HL-60 (cell line): ENCODE measurements at regions not wholly inside any gene's neighbourhood (a gene's known extent, or its start where the extent isn't known, plus 50 kb on each side); places are given as distances from the start of the nearest gene placed in this dataset.

Experiments used
- GABPA ChIP-seq: IDR thresholded peaks from 2 replicates; pipeline ENCODE4 v1.6.1; 2012; ENCODE audit warnings: low read depth
- POLR2AphosphoS5 ChIP-seq: IDR thresholded peaks from 2 replicates; pipeline ENCODE4 v1.6.1; 2012; ENCODE audit warnings: low read depth
- TF ChIP-seq, protein P1 (sequence below): IDR thresholded peaks from one replicate; pipeline ENCODE4 v1.5.1; 2011; ENCODE audit warnings: low read length, control low read depth, inconsistent platforms; ENCODE audit not compliant: insufficient read depth
- TF ChIP-seq, protein P2 (sequence below): IDR thresholded peaks from 2 replicates; pipeline ENCODE4 v1.6.1; 2012; ENCODE audit warnings: low read depth; ENCODE audit not compliant: insufficient replicate concordance

DNA sequence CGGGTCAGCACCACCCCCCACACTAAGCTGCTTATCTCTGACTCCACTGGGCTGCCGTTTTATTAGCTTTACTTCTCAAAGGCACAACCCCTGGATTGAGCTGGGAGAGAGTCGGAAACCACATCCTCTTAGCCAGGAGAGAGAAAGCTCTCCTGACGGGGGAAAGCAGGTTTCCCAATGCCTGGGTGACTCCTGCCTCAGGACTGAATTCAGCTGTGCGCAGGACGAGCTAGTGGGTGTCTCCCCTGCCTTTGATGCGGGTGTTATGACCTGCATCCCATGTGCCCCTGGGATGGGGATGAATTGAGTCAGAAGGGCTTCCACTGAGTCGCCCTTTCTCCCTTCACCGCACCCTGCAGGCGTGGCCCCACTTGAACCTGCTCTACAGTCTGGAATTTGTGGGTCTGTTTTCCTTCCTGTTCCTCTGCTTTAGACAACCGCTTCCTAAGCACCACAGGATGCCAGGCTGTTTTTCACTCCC, 819.2 kb upstream of the EEF2KMT start:
- TF ChIP-seq, protein P1, sequence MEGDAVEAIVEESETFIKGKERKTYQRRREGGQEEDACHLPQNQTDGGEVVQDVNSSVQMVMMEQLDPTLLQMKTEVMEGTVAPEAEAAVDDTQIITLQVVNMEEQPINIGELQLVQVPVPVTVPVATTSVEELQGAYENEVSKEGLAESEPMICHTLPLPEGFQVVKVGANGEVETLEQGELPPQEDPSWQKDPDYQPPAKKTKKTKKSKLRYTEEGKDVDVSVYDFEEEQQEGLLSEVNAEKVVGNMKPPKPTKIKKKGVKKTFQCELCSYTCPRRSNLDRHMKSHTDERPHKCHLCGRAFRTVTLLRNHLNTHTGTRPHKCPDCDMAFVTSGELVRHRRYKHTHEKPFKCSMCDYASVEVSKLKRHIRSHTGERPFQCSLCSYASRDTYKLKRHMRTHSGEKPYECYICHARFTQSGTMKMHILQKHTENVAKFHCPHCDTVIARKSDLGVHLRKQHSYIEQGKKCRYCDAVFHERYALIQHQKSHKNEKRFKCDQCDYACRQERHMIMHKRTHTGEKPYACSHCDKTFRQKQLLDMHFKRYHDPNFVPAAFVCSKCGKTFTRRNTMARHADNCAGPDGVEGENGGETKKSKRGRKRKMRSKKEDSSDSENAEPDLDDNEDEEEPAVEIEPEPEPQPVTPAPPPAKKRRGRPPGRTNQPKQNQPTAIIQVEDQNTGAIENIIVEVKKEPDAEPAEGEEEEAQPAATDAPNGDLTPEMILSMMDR = no peak
- TF ChIP-seq POLR2AphosphoS5 (no peak), GABPA (no peak)
- TF ChIP-seq, protein P2, sequence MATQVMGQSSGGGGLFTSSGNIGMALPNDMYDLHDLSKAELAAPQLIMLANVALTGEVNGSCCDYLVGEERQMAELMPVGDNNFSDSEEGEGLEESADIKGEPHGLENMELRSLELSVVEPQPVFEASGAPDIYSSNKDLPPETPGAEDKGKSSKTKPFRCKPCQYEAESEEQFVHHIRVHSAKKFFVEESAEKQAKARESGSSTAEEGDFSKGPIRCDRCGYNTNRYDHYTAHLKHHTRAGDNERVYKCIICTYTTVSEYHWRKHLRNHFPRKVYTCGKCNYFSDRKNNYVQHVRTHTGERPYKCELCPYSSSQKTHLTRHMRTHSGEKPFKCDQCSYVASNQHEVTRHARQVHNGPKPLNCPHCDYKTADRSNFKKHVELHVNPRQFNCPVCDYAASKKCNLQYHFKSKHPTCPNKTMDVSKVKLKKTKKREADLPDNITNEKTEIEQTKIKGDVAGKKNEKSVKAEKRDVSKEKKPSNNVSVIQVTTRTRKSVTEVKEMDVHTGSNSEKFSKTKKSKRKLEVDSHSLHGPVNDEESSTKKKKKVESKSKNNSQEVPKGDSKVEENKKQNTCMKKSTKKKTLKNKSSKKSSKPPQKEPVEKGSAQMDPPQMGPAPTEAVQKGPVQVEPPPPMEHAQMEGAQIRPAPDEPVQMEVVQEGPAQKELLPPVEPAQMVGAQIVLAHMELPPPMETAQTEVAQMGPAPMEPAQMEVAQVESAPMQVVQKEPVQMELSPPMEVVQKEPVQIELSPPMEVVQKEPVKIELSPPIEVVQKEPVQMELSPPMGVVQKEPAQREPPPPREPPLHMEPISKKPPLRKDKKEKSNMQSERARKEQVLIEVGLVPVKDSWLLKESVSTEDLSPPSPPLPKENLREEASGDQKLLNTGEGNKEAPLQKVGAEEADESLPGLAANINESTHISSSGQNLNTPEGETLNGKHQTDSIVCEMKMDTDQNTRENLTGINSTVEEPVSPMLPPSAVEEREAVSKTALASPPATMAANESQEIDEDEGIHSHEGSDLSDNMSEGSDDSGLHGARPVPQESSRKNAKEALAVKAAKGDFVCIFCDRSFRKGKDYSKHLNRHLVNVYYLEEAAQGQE = no peak
